ENCODE measurements at regions not wholly inside any gene's neighbourhood (a gene's known extent, or its start where the extent isn't known, plus 50 kb on each side); places are given as distances from the start of the nearest gene placed in this dataset.

DNA sequence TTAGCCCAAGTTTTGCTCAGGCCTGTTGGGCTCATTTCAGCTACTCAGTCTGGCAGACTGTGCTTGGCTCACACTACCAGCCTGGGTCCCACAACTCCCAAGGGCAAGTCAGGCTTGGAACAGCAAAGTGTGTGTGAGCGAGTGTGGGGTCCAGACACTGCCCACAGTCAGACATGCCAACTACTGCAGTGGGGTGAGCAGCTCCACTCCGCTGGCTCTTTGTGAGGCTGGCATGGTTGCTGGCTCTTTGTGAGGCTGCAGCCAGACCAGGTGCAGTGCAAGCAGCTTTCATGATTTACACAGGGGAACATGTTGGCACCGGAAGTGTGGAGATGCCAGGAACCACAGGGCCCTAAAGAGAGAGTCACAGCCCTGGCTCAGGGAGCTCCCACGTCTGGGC lies 606.7 kb upstream of the FAM174A start:
- no peaks in the 10 kb centered on the region for H3K27me3 ChIP-seq (ENCODE audit: control insufficient read depth, insufficient read depth, low read length)
- no peaks in the 10 kb centered on the region for H3K9me3 ChIP-seq (ENCODE audit: control insufficient read depth, low read length)
- no peak overlapping the region for H3K4me3 ChIP-seq (ENCODE audit: low read length)
- H3K9ac ChIP-seq (ENCODE audit: low read length): no peak overlapping the region
- H3K36me3 ChIP-seq (ENCODE audit: control insufficient read depth, insufficient read depth, low read length): no peaks in the 10 kb centered on the region
- no peaks in the 10 kb centered on the region for H3K4me1 ChIP-seq (ENCODE audit: control insufficient read depth, insufficient read depth, low read length)

- Histone ChIP-seq H3K9me3 (ENCODE audit: control insufficient read depth, low read length) (no peaks in the 10 kb centered on the region), H3K9ac (ENCODE audit: low read length) (no peak overlapping the region), H3K4me3 (ENCODE audit: low read length) (no peak overlapping the region), H3K4me1 (ENCODE audit: control insufficient read depth, insufficient read depth, low read length) (no peaks in the 10 kb centered on the region), H3K27me3 (ENCODE audit: control insufficient read depth, insufficient read depth, low read length) (no peaks in the 10 kb centered on the region), H3K36me3 (ENCODE audit: control insufficient read depth, insufficient read depth, low read length) (no peaks in the 10 kb centered on the region)
Measured at GRCh38 chr5:99926463-99926862, 608.7 kb upstream of the FAM174A start.

GRCh38 chr5:99922386-99922785 lies 612.8 kb upstream of the FAM174A start:
- no peaks in the 10 kb centered on the region for H3K36me3 ChIP-seq (ENCODE audit: control insufficient read depth, insufficient read depth, low read length)
- H3K4me1 ChIP-seq (ENCODE audit: control insufficient read depth, insufficient read depth, low read length): no peaks in the 10 kb centered on the region
- H3K27me3 ChIP-seq (ENCODE audit: control insufficient read depth, insufficient read depth, low read length): no peaks in the 10 kb centered on the region
- H3K9me3 ChIP-seq (ENCODE audit: control insufficient read depth, low read length): no peaks in the 10 kb centered on the region
- H3K9ac ChIP-seq (ENCODE audit: low read length): no peak overlapping the region
- H3K4me3 ChIP-seq (ENCODE audit: low read length): no peak overlapping the region

- no peaks in the 10 kb centered on the region for H3K36me3 ChIP-seq (ENCODE audit: control insufficient read depth, insufficient read depth, low read length)
- no peaks in the 10 kb centered on the region for H3K27me3 ChIP-seq (ENCODE audit: control insufficient read depth, insufficient read depth, low read length)
- no peak overlapping the region for H3K9ac ChIP-seq (ENCODE audit: low read length)
- H3K9me3 ChIP-seq (ENCODE audit: control insufficient read depth, low read length): no peaks in the 10 kb centered on the region
- H3K4me3 ChIP-seq (ENCODE audit: low read length): no peak overlapping the region
- no peaks in the 10 kb centered on the region for H3K4me1 ChIP-seq (ENCODE audit: control insufficient read depth, insufficient read depth, low read length)
Measured at GRCh38 chr5:99911971-99912370, 623.2 kb upstream of the FAM174A start.

GRCh38 chr5:99906776-99907175 lies 628.4 kb upstream of the FAM174A start:
- no peak overlapping the region for H3K9ac ChIP-seq (ENCODE audit: low read length)
- H3K36me3 ChIP-seq (ENCODE audit: control insufficient read depth, insufficient read depth, low read length): no peaks in the 10 kb centered on the region
- no peaks in the 10 kb centered on the region for H3K27me3 ChIP-seq (ENCODE audit: control insufficient read depth, insufficient read depth, low read length)
- H3K4me3 ChIP-seq (ENCODE audit: low read length): no peak overlapping the region
- no peaks in the 10 kb centered on the region for H3K4me1 ChIP-seq (ENCODE audit: control insufficient read depth, insufficient read depth, low read length)
- H3K9me3 ChIP-seq (ENCODE audit: control insufficient read depth, low read length): no peaks in the 10 kb centered on the region

- H3K36me3 ChIP-seq (ENCODE audit: control insufficient read depth, insufficient read depth, low read length): no peaks in the 10 kb centered on the region
- H3K4me3 ChIP-seq (ENCODE audit: low read length): no peak overlapping the region
- no peaks in the 10 kb centered on the region for H3K4me1 ChIP-seq (ENCODE audit: control insufficient read depth, insufficient read depth, low read length)
- H3K9me3 ChIP-seq (ENCODE audit: control insufficient read depth, low read length): no peaks in the 10 kb centered on the region
- H3K9ac ChIP-seq (ENCODE audit: low read length): no peak overlapping the region
- H3K27me3 ChIP-seq (ENCODE audit: control insufficient read depth, insufficient read depth, low read length): no peaks in the 10 kb centered on the region
Measured at GRCh38 chr5:99901972-99902371, 633.2 kb upstream of the FAM174A start.

- Histone ChIP-seq H3K9me3 (ENCODE audit: control insufficient read depth, low read length) (no peaks in the 10 kb centered on the region), H3K4me1 (ENCODE audit: control insufficient read depth, insufficient read depth, low read length) (no peaks in the 10 kb centered on the region)
Measured at GRCh38 chr5:99900302-99900852, 634.8 kb upstream of the FAM174A start.

GRCh38 chr5:99879791-99880511 lies 655.2 kb upstream of the FAM174A start:
- H3K36me3 ChIP-seq (ENCODE audit: control insufficient read depth, insufficient read depth, low read length): no peaks in the 10 kb centered on the region
- no peaks in the 10 kb centered on the region for H3K4me1 ChIP-seq (ENCODE audit: control insufficient read depth, insufficient read depth, low read length)
- no peak overlapping the region for H3K9ac ChIP-seq (ENCODE audit: low read length)
- H3K9me3 ChIP-seq (ENCODE audit: control insufficient read depth, low read length): no peaks in the 10 kb centered on the region
- no peaks in the 10 kb centered on the region for H3K27me3 ChIP-seq (ENCODE audit: control insufficient read depth, insufficient read depth, low read length)
- H3K4me3 ChIP-seq (ENCODE audit: low read length): no peak overlapping the region

More at GRCh38 chr5:99900302-99900852, 634.8 kb upstream of the FAM174A start:
- Histone ChIP-seq H3K27me3 (ENCODE audit: control insufficient read depth, insufficient read depth, low read length) (no peaks in the 10 kb centered on the region), H3K9ac (ENCODE audit: low read length) (no peak overlapping the region), H3K4me3 (ENCODE audit: low read length) (no peak overlapping the region), H3K36me3 (ENCODE audit: control insufficient read depth, insufficient read depth, low read length) (no peaks in the 10 kb centered on the region)

DNA sequence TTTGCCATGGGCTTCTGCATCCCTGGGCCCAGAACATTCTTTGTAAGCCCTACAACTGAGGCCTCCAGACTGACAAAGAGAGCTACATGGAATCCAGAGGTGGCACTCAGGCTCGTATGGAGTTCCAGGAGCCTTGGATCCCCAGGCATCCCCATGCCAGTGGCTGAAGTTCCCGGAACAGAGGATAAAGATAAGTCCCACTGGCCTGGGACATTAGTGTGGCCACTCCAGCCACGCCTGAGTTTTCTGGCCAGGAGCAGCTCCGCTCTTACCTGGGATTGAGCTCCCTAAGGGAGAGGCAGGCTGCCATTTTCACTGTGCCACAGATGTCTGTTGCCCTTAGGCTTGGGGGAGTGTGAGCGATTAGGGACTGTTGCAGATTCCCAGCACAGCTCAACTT lies 656.3 kb upstream of the FAM174A start:
- no peaks in the 10 kb centered on the region for H3K36me3 ChIP-seq (ENCODE audit: control insufficient read depth, insufficient read depth, low read length)
- no peak overlapping the region for H3K4me3 ChIP-seq (ENCODE audit: low read length)
- H3K9ac ChIP-seq (ENCODE audit: low read length): no peak overlapping the region
- no peaks in the 10 kb centered on the region for H3K4me1 ChIP-seq (ENCODE audit: control insufficient read depth, insufficient read depth, low read length)
- H3K9me3 ChIP-seq (ENCODE audit: control insufficient read depth, low read length): no peaks in the 10 kb centered on the region
- no peaks in the 10 kb centered on the region for H3K27me3 ChIP-seq (ENCODE audit: control insufficient read depth, insufficient read depth, low read length)

DNA sequence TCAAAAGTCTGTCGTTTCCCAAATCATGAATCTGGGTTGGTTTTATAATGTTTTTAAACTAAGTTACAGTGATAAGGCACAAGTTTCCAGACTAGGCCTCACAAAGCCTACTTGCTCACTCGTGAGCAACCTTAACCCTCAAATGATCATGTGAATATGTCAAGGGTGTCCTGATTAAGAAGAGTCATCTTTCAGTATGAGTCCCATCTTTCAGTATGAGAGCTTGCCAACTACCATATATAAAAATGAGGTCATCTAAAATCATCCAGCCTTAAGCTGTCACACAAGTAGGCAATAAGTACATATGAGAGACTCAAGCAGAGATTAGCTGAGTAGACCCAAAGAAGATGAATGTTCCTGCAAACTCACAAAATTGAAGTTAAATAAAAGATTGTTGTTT lies 668.4 kb upstream of the FAM174A start:
- H3K36me3 ChIP-seq (ENCODE audit: control insufficient read depth, insufficient read depth, low read length): no peaks in the 10 kb centered on the region
- H3K27me3 ChIP-seq (ENCODE audit: control insufficient read depth, insufficient read depth, low read length): no peaks in the 10 kb centered on the region
- H3K4me1 ChIP-seq (ENCODE audit: control insufficient read depth, insufficient read depth, low read length): no peaks in the 10 kb centered on the region
- H3K9ac ChIP-seq (ENCODE audit: low read length): no peak overlapping the region
- no peaks in the 10 kb centered on the region for H3K9me3 ChIP-seq (ENCODE audit: control insufficient read depth, low read length)
- no peak overlapping the region for H3K4me3 ChIP-seq (ENCODE audit: low read length)

- no peaks in the 10 kb centered on the region for H3K9me3 ChIP-seq (ENCODE audit: control insufficient read depth, low read length)
Measured at GRCh38 chr5:99865159-99865558, 670.0 kb upstream of the FAM174A start.

DNA sequence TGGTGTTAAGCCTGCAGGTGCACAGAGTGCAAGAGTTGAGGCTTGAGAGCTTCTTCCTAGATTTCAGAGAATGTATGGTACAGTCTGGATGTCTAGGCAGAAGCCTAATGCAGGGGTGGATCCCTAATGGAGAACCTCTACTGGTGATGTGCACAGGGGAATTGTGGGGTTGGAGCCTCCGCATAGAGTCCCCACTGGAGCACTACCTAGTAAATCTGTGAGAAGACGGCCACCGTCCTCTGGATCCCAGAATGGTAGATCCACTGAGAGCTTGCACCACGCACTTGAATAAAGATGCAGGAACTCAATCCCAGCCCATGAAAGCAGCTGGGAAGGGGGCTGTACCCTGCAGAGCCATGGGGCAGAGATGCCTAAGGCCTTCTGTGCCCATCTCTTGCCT lies 699.4 kb upstream of the FAM174A start:
- no peaks in the 10 kb centered on the region for H3K36me3 ChIP-seq (ENCODE audit: control insufficient read depth, insufficient read depth, low read length)
- H3K4me3 ChIP-seq (ENCODE audit: low read length): no peak overlapping the region
- no peaks in the 10 kb centered on the region for H3K9me3 ChIP-seq (ENCODE audit: control insufficient read depth, low read length)
- H3K27me3 ChIP-seq (ENCODE audit: control insufficient read depth, insufficient read depth, low read length): no peaks in the 10 kb centered on the region
- no peaks in the 10 kb centered on the region for H3K4me1 ChIP-seq (ENCODE audit: control insufficient read depth, insufficient read depth, low read length)
- no peak overlapping the region for H3K9ac ChIP-seq (ENCODE audit: low read length)

More at GRCh38 chr5:99865159-99865558, 670.0 kb upstream of the FAM174A start:
- Histone ChIP-seq H3K36me3 (ENCODE audit: control insufficient read depth, insufficient read depth, low read length) (no peaks in the 10 kb centered on the region), H3K4me3 (ENCODE audit: low read length) (no peak overlapping the region), H3K9ac (ENCODE audit: low read length) (no peak overlapping the region), H3K4me1 (ENCODE audit: control insufficient read depth, insufficient read depth, low read length) (no peaks in the 10 kb centered on the region), H3K27me3 (ENCODE audit: control insufficient read depth, insufficient read depth, low read length) (no peaks in the 10 kb centered on the region)

All from mucosa of stomach (tissue), 1 donor.